ENCODE measurements at regions not wholly inside any gene's neighbourhood (a gene's known extent, or its start where the extent isn't known, plus 50 kb on each side); places are given as distances from the start of the nearest gene placed in this dataset.

- TF ChIP-seq, protein P1, sequence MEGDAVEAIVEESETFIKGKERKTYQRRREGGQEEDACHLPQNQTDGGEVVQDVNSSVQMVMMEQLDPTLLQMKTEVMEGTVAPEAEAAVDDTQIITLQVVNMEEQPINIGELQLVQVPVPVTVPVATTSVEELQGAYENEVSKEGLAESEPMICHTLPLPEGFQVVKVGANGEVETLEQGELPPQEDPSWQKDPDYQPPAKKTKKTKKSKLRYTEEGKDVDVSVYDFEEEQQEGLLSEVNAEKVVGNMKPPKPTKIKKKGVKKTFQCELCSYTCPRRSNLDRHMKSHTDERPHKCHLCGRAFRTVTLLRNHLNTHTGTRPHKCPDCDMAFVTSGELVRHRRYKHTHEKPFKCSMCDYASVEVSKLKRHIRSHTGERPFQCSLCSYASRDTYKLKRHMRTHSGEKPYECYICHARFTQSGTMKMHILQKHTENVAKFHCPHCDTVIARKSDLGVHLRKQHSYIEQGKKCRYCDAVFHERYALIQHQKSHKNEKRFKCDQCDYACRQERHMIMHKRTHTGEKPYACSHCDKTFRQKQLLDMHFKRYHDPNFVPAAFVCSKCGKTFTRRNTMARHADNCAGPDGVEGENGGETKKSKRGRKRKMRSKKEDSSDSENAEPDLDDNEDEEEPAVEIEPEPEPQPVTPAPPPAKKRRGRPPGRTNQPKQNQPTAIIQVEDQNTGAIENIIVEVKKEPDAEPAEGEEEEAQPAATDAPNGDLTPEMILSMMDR (IDR thresholded peaks at IDR 0.05; ENCODE audit: borderline replicate concordance, extremely low read depth, low read length, poor library complexity, severe bottlenecking) = no peak
- TF ChIP-seq EZH2 (IDR thresholded peaks at IDR 0.05; ENCODE audit: borderline replicate concordance, low read depth, low read length, severe bottlenecking) = no peak
Observed at GRCh38 chr2:59217360-59217759, 976.2 kb upstream of the FANCL start.
